ENCODE measurements at regions not wholly inside any gene's neighbourhood (a gene's known extent, or its start where the extent isn't known, plus 50 kb on each side); places are given as distances from the start of the nearest gene placed in this dataset.
A peak's percentile ranks its signal among the peaks of the same experiment; 100 is the strongest.

DNA sequence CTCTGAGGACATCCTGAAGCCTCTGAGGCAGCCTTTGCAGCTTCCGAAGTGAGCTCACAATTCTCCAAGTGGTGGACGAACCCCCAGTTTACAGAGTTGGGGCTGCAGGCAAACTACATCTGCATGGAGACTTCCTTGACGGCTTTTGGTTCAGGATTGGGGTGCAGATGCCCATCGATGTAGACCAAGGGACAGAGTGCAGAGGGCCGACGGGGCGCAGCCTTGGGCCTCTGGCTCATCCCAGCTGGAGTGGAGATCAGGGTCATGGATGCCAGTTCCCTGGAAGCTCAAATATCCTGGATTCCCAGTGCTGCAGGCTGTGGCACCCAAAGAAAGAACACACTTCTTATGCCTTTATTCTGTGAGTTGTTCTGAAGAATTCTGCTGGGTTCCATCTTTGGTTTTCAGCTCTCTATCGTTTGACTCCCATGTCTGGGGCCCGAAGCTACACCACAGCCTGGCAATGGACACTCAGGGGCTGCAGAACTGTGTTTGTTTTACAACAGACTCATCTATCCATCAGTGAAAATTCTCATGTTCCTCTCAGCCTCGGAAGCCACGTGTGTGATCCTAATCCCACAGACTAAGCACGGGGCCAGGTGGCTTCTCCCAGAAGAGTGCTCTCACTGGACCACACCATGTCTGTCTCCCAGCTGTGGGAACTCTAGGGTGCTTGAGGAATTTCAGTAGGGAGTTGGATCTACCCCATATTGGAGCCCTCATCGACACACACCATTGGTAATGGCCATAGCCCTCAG is 414.1 kb upstream of the MYT1L start:
- H3K4me1 ChIP-seq (ENCODE audit: insufficient read depth) = no peaks in the 10 kb centered on the region
- 92% methylated on average over 13 of the region's 13 CpGs for WGBS

DNA sequence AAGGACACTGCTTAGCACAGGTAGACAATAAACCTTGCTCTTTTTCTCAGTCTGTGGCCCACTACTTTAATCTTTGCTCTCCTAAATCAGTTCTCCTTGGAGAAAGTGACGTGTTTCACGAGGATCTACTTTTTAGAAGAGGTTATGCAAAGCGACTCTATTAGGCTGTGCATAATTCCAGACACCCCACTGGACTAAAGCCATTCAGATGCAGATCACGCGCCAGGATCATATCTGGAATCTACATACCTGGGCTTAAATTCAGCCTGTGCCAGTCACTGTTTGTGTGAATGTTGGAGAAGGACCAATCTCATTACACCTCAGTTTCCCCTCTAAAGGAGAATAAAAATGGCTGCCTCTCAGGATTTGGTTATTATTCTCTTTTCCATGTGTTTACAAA is 413.0 kb upstream of the MYT1L start:
- no peaks in the 10 kb centered on the region for H3K4me1 ChIP-seq (ENCODE audit: insufficient read depth)
- H3K36me3 ChIP-seq (ENCODE audit: insufficient read depth) = no peaks in the 10 kb centered on the region
- WGBS = 78% methylated on average over 5 of the region's 5 CpGs
- H3K4me3 ChIP-seq (ENCODE audit: low read depth, low read length) = no peak overlapping the region
- DNase-seq (ENCODE audit: extremely low spot score) = no peak
- no peak overlapping the region for H3K27ac ChIP-seq (ENCODE audit: low read depth)

More for the DNA sequence above, 414.1 kb upstream of the MYT1L start:
- Histone ChIP-seq H3K4me3 (ENCODE audit: low read depth, low read length) (no peak overlapping the region), H3K27ac (ENCODE audit: low read depth) (no peak overlapping the region), H3K36me3 (ENCODE audit: insufficient read depth) (no peaks in the 10 kb centered on the region)
- DNase-seq (ENCODE audit: extremely low spot score) = no peak

DNA sequence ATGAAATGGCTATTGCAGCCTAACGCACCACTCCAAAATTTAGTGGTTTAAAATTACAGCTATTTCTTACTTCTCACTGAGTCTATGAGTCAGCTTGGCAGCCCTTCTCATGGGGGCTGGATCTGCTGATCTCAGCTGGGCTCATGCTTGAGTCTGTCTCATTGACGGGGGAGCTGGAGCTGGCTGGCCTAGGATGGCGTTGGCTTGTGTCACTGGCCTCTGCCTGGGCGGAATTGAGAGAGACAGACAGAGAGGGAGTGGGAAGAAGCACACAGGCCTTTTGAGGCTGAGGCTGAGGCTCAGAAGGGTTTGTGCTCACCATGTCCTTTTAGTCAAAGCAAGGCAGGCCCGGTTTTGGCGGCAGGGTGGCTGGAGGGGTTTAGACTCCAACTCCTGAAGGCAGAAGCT is 412.1 kb upstream of the MYT1L start:
- DNase-seq (ENCODE audit: extremely low spot score) = peak; percentile 32
- Histone ChIP-seq H3K4me3 (ENCODE audit: low read depth, low read length) (no peak overlapping the region), H3K4me1 (ENCODE audit: insufficient read depth) (no peaks in the 10 kb centered on the region), H3K36me3 (ENCODE audit: insufficient read depth) (no peaks in the 10 kb centered on the region), H3K27ac (ENCODE audit: low read depth) (no peak overlapping the region)
- WGBS = 30% methylated on average over 6 of the region's 6 CpGs

DNA sequence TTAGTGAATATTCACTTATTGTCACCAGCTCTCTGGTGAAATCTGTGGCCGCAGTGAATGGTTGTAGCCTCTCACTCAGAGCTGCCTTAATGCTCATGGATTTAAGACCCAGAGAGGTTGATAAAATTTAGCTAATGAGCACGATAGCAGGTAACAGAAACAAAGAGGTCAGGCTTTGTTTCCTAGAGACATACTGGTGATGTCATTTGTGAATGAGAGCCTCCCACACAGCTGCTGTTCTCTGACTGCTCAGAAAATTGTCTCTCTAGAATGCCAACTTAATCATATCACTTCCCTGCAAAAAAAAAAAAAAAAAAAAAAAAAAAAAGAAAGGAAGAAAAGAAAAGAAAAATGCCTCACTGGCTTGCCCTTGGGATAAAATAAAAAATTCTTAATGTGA is 411.7 kb upstream of the MYT1L start:
- WGBS = 62% methylated on average over 2 of the region's 2 CpGs
- Histone ChIP-seq H3K36me3 (ENCODE audit: insufficient read depth) (no peaks in the 10 kb centered on the region), H3K4me3 (ENCODE audit: low read depth, low read length) (no peak overlapping the region), H3K27ac (ENCODE audit: low read depth) (no peak overlapping the region), H3K4me1 (ENCODE audit: insufficient read depth) (no peaks in the 10 kb centered on the region)
- no peak for DNase-seq (ENCODE audit: extremely low spot score)

DNA sequence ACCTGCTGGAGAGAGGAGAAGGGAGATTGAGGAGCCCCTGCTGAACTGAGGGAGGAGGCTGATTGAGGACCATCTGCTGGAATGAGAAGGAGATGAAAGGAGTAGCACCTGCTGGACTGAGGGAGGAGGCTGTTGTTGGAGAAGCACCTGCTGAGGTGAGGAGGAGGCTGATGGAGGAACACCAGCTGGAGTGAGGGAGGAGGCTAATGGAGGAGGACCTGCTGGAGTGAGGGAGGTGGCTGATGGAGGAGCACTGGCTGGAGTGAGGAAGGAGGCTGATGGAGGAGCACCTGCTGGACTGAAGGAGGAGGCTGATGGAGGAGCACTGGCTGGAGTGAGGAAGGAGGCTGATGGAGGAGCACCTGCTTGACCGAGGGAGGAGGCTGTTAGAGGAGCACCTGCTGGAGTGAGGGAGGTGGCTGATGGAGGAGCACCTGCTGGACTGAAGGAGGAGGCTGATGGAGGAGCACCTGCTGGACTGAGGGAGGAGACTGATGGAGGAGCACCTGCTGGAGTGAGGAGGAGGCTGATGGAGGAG is 409.2 kb upstream of the MYT1L start:
- 98% methylated on average over 1 of the region's 1 CpG for WGBS
- no peaks in the 10 kb centered on the region for H3K36me3 ChIP-seq (ENCODE audit: insufficient read depth)
- H3K27ac ChIP-seq (ENCODE audit: low read depth) = no peak overlapping the region
- H3K4me1 ChIP-seq (ENCODE audit: insufficient read depth) = no peaks in the 10 kb centered on the region
- H3K4me3 ChIP-seq (ENCODE audit: low read depth, low read length) = no peak overlapping the region
- no peak for DNase-seq (ENCODE audit: extremely low spot score)

DNA sequence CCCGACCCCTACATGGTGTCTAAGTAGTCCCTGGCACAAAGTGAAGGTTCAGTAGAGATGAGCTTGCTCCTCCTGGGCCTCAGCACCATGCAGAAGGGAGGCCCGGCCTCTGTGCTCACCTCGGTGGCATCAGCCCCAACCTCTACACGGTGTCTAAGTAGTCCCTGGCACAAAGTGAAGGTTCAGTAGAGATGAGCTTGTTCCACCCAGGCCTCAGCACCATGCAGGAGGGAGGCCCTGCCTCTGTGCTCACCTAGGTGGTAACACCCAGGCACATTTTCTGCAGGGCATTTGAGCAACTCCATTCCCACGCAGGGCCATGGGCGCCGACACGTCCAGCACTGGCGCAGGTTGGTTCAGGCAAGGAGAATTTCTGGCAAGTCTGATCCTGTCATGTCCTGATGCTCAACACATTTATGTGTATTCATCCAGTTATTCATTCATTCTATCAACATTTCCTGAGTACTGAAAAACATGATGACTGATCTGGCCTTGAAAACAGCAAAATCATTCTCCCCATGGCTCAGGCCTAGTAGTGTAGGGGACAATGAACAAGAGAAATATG is 408.2 kb upstream of the MYT1L start:
- DNase-seq (ENCODE audit: extremely low spot score) = no peak
- Histone ChIP-seq H3K4me1 (ENCODE audit: insufficient read depth) (no peaks in the 10 kb centered on the region), H3K4me3 (ENCODE audit: low read depth, low read length) (no peak overlapping the region), H3K27ac (ENCODE audit: low read depth) (no peak overlapping the region), H3K36me3 (ENCODE audit: insufficient read depth) (no peaks in the 10 kb centered on the region)
- 91% methylated on average over 9 of the region's 9 CpGs for WGBS

DNA sequence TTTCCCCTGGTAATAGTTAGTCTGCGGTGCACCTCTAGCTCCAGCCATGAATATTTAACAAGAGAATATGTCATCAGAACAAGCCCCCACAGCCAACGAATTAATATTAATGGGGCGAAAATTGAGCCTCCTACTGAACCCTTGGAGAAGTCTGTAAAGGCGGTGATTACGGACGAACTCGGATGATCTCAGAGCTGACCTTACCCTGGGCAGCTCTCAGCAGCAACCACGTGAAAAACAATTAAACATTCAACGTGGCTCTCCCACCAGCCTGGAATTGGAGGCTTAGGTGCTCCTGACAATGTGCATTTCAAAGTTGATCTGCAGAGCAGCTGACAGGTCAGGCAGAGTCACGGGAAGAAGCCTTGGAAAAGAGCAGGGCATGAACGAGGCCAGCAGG is 407.6 kb upstream of the MYT1L start:
- H3K27ac ChIP-seq (ENCODE audit: low read depth) = no peak overlapping the region
- 75% methylated on average over 11 of the region's 11 CpGs for WGBS
- no peak for DNase-seq (ENCODE audit: extremely low spot score)

DNA sequence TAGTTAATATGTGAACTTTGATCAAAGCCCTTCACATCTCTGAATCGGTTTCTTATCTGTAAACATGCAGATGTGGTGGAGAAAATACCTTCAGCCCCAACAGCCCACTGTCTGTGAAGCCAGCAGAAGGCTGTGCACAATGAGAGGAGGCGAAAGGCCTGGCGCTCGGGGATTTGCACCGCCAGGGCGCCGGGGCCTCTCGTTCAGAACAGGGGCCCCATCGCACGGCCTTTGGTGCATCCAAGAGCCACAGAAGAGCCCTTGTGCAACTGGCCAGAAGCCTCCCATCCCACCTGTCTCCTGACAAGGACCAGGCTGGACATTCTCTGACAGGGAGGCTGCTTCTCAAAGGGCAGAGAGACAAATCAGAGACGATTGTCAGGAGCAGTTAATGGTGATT is 407.2 kb upstream of the MYT1L start:
- Histone ChIP-seq H3K4me1 (ENCODE audit: insufficient read depth) (no peaks in the 10 kb centered on the region), H3K27ac (ENCODE audit: low read depth) (no peak overlapping the region), H3K36me3 (ENCODE audit: insufficient read depth) (no peaks in the 10 kb centered on the region), H3K4me3 (ENCODE audit: low read depth, low read length) (no peak overlapping the region)
- 85% methylated on average over 11 of the region's 11 CpGs for WGBS
- no peak for DNase-seq (ENCODE audit: extremely low spot score)

More for the DNA sequence above, 407.6 kb upstream of the MYT1L start:
- no peaks in the 10 kb centered on the region for H3K36me3 ChIP-seq (ENCODE audit: insufficient read depth)
- no peak overlapping the region for H3K4me3 ChIP-seq (ENCODE audit: low read depth, low read length)
- H3K4me1 ChIP-seq (ENCODE audit: insufficient read depth) = no peaks in the 10 kb centered on the region

DNA sequence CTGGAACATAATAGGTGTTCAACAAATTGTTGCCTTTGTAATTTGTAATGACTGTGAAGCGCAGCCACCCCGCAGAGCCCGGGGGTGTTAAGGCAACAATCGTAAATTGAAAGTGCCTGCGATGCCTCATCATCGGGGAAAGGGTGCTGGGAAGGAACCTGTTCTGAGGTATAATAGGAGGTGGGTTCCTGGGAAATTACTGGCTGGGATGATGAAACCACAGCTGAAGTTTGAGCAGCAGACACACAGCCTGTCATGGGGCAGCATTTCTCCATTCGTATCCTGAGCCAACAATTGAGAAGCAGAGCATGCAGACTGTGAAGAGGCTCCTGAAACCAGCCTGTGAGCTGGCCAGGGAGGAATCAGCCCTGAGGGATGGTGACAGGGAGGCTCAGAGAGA is 404.0 kb upstream of the MYT1L start:
- Histone ChIP-seq H3K36me3 (ENCODE audit: insufficient read depth) (no peaks in the 10 kb centered on the region), H3K4me3 (ENCODE audit: low read depth, low read length) (no peak overlapping the region)
- WGBS = 74% methylated on average over 7 of the region's 7 CpGs

DNA sequence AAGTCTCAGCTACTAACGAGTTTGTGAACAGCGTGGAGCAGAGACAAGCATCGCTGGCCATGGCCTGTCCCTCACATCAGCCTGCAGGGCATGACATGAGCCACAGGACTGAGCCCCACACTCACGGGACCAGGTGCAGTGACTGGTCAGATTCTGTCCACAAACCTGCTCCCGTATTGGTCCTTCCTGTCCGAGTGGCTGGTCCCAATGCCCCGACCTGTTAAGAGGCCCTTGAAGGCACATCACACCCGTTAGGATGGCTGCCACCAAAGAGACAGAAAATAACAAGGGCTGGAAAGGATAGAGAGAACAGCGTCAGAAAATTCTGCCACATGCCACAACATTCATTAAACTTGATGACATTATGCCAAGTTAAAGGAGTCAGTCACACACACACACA is 403.2 kb upstream of the MYT1L start:
- Histone ChIP-seq H3K4me1 (ENCODE audit: insufficient read depth) (no peaks in the 10 kb centered on the region), H3K36me3 (ENCODE audit: insufficient read depth) (no peaks in the 10 kb centered on the region), H3K27ac (ENCODE audit: low read depth) (no peak overlapping the region), H3K4me3 (ENCODE audit: low read depth, low read length) (no peak overlapping the region)
- WGBS = 83% methylated on average over 9 of the region's 9 CpGs
- DNase-seq (ENCODE audit: extremely low spot score) = no peak

More for the DNA sequence above, 404.0 kb upstream of the MYT1L start:
- Histone ChIP-seq H3K27ac (ENCODE audit: low read depth) (no peak overlapping the region), H3K4me1 (ENCODE audit: insufficient read depth) (no peaks in the 10 kb centered on the region)
- DNase-seq (ENCODE audit: extremely low spot score) = no peak

DNA sequence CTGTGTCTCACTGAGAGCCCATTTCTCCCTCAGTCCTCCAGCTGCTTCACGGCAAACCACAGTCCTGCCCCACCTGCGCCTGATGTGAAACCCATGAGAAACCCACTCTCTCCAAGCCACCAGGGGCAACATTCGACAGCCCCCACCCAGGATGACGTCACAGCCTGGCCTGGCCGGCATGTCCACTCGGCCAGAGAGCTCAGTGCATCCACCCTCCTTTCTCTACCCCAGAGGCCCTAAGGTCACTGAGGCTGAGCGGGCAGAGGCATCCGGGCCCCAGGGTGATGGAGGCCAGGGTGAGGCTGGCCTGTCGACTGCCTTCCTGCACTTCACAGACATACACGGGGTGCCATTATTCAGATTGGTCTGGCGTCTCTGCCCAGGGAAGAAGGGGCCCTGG is 402.7 kb upstream of the MYT1L start:
- Histone ChIP-seq H3K36me3 (ENCODE audit: insufficient read depth) (no peaks in the 10 kb centered on the region), H3K4me3 (ENCODE audit: low read depth, low read length) (no peak overlapping the region), H3K27ac (ENCODE audit: low read depth) (no peak overlapping the region), H3K4me1 (ENCODE audit: insufficient read depth) (no peaks in the 10 kb centered on the region)
- no peak for DNase-seq (ENCODE audit: extremely low spot score)
- 83% methylated on average over 11 of the region's 11 CpGs for WGBS

DNA sequence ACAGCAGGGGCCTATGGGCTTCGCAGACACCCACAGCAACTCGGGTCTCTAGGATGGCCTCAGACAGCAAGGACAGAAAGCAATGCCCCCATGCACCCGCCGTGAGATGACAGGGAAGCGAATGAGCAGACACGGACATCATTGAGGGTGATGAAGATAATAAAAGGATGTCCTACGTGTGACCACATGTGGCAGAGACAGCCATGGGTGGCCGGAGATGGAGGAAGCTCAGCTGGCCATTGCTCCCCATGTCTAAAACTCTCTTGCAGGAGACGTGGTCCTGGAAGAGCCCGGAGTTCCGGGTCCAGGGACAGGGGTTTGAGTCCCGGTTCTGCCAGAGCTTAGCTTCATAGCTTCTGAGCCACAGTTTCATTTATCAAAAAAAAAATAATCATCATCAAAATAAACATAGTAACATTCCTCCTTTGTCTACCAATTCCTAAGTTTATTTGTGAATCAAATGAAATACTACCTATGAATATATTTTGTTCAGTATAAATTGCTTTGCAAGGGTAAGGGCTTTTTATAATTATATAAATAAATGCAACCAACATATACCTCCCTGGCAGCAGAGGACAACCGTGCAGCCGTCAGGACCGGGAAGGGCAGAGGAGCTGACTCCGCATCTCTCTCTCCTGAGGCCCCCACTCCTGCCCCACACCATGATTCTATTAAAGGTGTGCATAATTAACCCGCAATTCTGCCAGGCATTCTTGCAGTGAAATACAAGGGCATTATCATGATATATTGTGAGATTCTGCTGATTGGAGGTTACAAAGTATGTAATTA is 401.4 kb upstream of the MYT1L start:
- Histone ChIP-seq H3K36me3 (ENCODE audit: insufficient read depth) (no peaks in the 10 kb centered on the region), H3K4me3 (ENCODE audit: low read depth, low read length) (no peak overlapping the region), H3K27ac (ENCODE audit: low read depth) (no peak overlapping the region), H3K4me1 (ENCODE audit: insufficient read depth) (no peaks in the 10 kb centered on the region)
- 80% methylated on average over 17 of the region's 17 CpGs for WGBS
- DNase-seq (ENCODE audit: extremely low spot score) = no peak

DNA sequence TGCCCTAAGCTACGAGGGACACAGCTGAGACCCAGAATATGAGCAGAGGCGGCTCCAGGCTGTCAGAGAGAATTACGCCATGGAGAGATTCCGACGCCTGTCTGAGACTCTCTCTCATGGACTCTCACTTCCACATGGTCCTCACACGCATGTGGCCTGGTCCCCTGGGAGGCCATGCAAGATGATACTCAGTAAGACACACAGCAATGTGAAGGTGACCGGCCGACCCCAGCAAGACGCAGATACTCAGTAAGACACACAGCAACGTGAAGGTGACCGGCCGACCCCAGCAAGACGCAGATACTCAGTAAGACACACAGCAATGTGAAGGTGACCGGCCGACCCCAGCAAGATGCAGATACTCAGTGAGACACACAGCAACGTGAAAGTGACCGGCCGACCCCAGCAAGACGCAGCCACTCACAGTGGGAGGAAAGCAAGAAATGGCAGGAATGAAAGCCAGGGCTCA is 400.8 kb upstream of the MYT1L start:
- DNase-seq (ENCODE audit: extremely low spot score) = no peak
- Histone ChIP-seq H3K27ac (ENCODE audit: low read depth) (no peak overlapping the region), H3K4me3 (ENCODE audit: low read depth, low read length) (no peak overlapping the region), H3K4me1 (ENCODE audit: insufficient read depth) (no peaks in the 10 kb centered on the region), H3K36me3 (ENCODE audit: insufficient read depth) (no peaks in the 10 kb centered on the region)
- 84% methylated on average over 19 of the region's 19 CpGs for WGBS
